ENCODE measurements at regions not wholly inside any gene's neighbourhood (a gene's known extent, or its start where the extent isn't known, plus 50 kb on each side); places are given as distances from the start of the nearest gene placed in this dataset.

DNA sequence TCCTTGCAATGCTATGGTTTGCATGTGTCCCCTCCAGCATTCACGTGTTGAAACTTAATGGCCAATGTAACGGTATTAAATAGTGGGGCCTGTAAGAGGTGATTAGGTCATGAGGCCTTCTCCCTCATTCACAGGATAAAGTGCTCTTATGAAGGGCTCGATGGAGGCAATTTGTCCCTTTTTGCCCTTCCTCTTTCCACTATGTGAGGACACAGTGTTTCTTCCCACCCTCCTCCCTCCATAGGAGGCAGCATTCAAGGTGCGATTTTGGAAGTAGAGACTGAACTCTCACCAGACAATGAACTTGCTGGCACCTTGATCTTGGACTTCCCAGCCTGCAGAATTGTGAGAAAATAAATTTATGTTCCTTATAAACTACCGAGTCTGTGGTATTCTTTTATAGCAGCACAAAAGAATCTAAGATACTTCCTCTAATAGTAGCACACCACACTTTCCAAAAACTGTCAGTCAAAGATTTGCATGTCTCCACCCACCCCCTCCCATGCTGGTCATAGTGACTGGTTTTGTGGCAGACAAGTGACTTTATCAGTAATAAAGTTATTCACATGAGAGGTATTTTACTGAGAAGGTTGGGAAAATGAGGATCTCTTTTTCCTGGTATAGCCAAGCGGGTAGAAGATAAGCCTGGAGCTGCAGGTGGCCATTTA is 113.5 kb upstream of the TTC29 start:
- Histone ChIP-seq H3K79me2 (ENCODE audit: control insufficient read depth, low read length) (no peaks in the 10 kb centered on the region), H3K27me3 (ENCODE audit: control insufficient read depth, low read length) (0 out of 2 replicates have a peak, but pooled peaks cover 2% of the 10 kb centered on the region), H3K4me2 (ENCODE audit: low read length) (no peak overlapping the region), H4K20me1 (ENCODE audit: control insufficient read depth, insufficient read depth, low read depth, low read length) (no peaks in the 10 kb centered on the region), H3K9me3 (ENCODE audit: control insufficient read depth, insufficient read depth, low read length) (0 out of 2 replicates have a peak, but pooled peaks cover 3% of the 10 kb centered on the region), H3F3A (ENCODE audit: control insufficient read depth, insufficient read depth) (no peaks in the 10 kb centered on the region), H3K36me3 (ENCODE audit: control insufficient read depth, low read length) (no peaks in the 10 kb centered on the region), H3K9me2 (replicated peaks; ENCODE audit: control insufficient read depth, low read length) (no peaks in the 10 kb centered on the region), H3K4me1 (ENCODE audit: control insufficient read depth, low read length) (peaks cover 7% of the 10 kb centered on the region), H3K27ac (ENCODE audit: low read depth, low read length) (no peak overlapping the region), H3K4me3 (ENCODE audit: low read length) (no peak overlapping the region)
- TF ChIP-seq, protein P1, sequence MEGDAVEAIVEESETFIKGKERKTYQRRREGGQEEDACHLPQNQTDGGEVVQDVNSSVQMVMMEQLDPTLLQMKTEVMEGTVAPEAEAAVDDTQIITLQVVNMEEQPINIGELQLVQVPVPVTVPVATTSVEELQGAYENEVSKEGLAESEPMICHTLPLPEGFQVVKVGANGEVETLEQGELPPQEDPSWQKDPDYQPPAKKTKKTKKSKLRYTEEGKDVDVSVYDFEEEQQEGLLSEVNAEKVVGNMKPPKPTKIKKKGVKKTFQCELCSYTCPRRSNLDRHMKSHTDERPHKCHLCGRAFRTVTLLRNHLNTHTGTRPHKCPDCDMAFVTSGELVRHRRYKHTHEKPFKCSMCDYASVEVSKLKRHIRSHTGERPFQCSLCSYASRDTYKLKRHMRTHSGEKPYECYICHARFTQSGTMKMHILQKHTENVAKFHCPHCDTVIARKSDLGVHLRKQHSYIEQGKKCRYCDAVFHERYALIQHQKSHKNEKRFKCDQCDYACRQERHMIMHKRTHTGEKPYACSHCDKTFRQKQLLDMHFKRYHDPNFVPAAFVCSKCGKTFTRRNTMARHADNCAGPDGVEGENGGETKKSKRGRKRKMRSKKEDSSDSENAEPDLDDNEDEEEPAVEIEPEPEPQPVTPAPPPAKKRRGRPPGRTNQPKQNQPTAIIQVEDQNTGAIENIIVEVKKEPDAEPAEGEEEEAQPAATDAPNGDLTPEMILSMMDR (IDR thresholded peaks at IDR 0.05; ENCODE audit: low read depth, low read length, poor library complexity, severe bottlenecking): no peak
- no peak for TF ChIP-seq EZH2phosphoT487 (IDR thresholded peaks at IDR 0.05; ENCODE audit: borderline replicate concordance, low read length)

DNA sequence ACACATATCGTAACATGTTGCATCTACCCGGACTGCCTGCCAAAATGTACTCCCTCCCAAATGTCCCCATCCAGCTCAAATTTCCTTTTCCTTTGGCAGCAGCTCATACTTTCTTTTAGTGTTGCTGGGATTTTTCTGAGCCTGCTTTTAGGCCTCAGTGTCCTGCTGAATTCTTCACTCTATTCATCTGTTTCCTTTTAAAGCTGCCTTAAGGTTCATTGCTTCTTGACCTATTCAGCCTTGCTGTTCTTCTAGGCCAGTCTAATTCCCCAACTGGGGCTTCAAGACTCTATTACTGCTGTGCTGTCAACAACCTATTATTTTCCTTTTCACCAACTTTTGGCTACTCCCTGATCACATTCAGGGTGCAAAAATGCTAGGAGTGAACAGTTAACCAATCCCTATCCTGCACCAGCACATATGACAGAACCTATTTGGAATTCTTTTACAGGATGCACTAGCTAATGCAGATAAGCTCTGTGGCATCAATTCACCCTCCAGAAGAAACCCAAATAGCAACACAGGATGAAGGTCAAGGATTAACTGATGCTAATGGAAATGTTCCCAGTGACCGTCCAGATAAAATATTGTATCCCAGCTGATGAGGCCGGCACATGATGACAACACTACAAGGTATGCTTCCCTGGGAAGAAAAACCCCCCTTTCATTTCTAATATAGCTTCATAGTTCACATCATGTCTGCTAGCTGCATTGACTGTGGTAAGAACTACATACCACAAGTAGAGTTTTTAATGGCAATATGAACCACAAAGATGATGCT is 114.7 kb upstream of the TTC29 start:
- H3K4me2 ChIP-seq (ENCODE audit: low read length): no peak overlapping the region
- TF ChIP-seq, protein P1 (IDR thresholded peaks at IDR 0.05; ENCODE audit: low read depth, low read length, poor library complexity, severe bottlenecking): no peak
- TF ChIP-seq EZH2phosphoT487 (IDR thresholded peaks at IDR 0.05; ENCODE audit: borderline replicate concordance, low read length): no peak
- H3K9me2 ChIP-seq (replicated peaks; ENCODE audit: control insufficient read depth, low read length): no peaks in the 10 kb centered on the region
- peaks cover 7% of the 10 kb centered on the region for H3K4me1 ChIP-seq (ENCODE audit: control insufficient read depth, low read length)
- 0 out of 2 replicates have a peak, but pooled peaks cover under 1% of the 10 kb centered on the region for H3K27me3 ChIP-seq (ENCODE audit: control insufficient read depth, low read length)
- no peak overlapping the region for H3K27ac ChIP-seq (ENCODE audit: low read depth, low read length)
- 0 out of 2 replicates have a peak, but pooled peaks cover 3% of the 10 kb centered on the region for H3K9me3 ChIP-seq (ENCODE audit: control insufficient read depth, insufficient read depth, low read length)
- no peak overlapping the region for H3K4me3 ChIP-seq (ENCODE audit: low read length)
- H4K20me1 ChIP-seq (ENCODE audit: control insufficient read depth, insufficient read depth, low read depth, low read length): no peaks in the 10 kb centered on the region
- H3K79me2 ChIP-seq (ENCODE audit: control insufficient read depth, low read length): no peaks in the 10 kb centered on the region
- H3F3A ChIP-seq (ENCODE audit: control insufficient read depth, insufficient read depth): no peaks in the 10 kb centered on the region
- H3K36me3 ChIP-seq (ENCODE audit: control insufficient read depth, low read length): no peaks in the 10 kb centered on the region

DNA sequence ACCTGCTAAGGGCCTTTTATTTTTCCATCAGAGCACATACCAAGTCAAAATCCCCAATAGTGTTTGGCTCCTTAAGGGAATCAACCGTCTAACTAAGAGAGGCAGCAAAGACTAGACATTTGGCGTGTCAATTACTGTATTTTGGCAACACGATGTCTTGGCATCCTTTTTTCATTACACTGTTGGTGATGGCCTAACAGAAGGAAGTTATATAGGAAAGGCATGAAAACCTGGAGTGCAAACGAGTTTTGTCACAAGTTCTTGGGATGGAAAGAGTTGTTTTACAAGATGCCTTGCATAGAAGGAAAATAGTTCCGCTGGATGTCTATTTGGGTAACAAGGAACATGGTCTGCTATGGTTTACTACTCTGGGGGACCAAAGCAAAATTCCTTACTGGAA is 119.2 kb upstream of the TTC29 start:
- Histone ChIP-seq H4K20me1 (ENCODE audit: control insufficient read depth, insufficient read depth, low read depth, low read length) (no peaks in the 10 kb centered on the region), H3K9me2 (replicated peaks; ENCODE audit: control insufficient read depth, low read length) (no peaks in the 10 kb centered on the region), H3K27ac (ENCODE audit: low read depth, low read length) (no peak overlapping the region), H3K36me3 (ENCODE audit: control insufficient read depth, low read length) (no peaks in the 10 kb centered on the region), H3K4me3 (ENCODE audit: low read length) (no peak overlapping the region), H3K4me1 (ENCODE audit: control insufficient read depth, low read length) (no peaks in the 10 kb centered on the region), H3K9me3 (ENCODE audit: control insufficient read depth, insufficient read depth, low read length) (no peaks in the 10 kb centered on the region), H3K4me2 (ENCODE audit: low read length) (no peak overlapping the region), H3K79me2 (ENCODE audit: control insufficient read depth, low read length) (no peaks in the 10 kb centered on the region), H3K27me3 (ENCODE audit: control insufficient read depth, low read length) (0 out of 2 replicates have a peak, but pooled peaks cover 2% of the 10 kb centered on the region), H3F3A (ENCODE audit: control insufficient read depth, insufficient read depth) (no peaks in the 10 kb centered on the region)
- TF ChIP-seq EZH2phosphoT487 (IDR thresholded peaks at IDR 0.05; ENCODE audit: borderline replicate concordance, low read length): no peak
- TF ChIP-seq, protein P1 (IDR thresholded peaks at IDR 0.05; ENCODE audit: low read depth, low read length, poor library complexity, severe bottlenecking): no peak

Data from DOHH2 (cell line).